ENCODE measurements at regions not wholly inside any gene's neighbourhood (a gene's known extent, or its start where the extent isn't known, plus 50 kb on each side); places are given as distances from the start of the nearest gene placed in this dataset.

DNA sequence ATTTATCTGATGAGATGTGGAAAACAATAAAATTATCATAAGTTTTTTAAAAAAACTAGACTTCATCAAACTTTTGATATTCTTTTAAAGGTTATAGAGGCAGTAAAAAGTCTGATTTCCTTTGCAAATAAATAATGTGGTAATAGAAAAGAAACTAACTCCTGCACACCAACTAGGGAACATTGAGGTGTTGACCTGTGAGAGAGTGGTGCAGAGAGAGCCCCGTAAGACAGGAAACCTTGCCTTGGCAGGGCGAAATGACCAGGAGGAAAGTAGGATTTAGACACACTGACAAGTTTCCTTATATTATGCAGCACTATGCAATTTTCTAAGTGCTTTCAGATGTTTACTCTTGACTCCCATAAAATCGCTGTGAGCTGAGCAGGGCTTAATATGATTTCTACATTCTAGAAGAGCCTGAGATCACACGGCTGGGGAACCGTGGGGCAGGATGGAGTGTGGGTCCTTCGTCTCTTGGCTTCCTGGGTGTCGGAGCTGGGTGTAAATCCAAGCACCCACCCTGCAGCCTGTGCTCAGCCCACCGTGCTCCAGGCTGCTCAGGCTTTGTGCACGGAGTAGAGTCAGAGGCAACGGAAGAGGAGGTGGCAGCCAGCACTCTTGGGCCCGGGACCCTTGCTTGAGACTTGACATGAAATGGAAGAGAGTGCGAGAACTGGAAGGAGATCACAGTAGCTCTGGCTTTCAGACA is 61.3 kb upstream of the FOXQ1 start:
- no peak for DNase-seq
- no peak overlapping the region for H3K4me2 ChIP-seq (replicated peaks; ENCODE audit: extremely low read depth, low read length, poor library complexity, severe bottlenecking)
- TF ChIP-seq, protein P1, sequence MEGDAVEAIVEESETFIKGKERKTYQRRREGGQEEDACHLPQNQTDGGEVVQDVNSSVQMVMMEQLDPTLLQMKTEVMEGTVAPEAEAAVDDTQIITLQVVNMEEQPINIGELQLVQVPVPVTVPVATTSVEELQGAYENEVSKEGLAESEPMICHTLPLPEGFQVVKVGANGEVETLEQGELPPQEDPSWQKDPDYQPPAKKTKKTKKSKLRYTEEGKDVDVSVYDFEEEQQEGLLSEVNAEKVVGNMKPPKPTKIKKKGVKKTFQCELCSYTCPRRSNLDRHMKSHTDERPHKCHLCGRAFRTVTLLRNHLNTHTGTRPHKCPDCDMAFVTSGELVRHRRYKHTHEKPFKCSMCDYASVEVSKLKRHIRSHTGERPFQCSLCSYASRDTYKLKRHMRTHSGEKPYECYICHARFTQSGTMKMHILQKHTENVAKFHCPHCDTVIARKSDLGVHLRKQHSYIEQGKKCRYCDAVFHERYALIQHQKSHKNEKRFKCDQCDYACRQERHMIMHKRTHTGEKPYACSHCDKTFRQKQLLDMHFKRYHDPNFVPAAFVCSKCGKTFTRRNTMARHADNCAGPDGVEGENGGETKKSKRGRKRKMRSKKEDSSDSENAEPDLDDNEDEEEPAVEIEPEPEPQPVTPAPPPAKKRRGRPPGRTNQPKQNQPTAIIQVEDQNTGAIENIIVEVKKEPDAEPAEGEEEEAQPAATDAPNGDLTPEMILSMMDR (IDR thresholded peaks at IDR 0.05): no peak

DNA sequence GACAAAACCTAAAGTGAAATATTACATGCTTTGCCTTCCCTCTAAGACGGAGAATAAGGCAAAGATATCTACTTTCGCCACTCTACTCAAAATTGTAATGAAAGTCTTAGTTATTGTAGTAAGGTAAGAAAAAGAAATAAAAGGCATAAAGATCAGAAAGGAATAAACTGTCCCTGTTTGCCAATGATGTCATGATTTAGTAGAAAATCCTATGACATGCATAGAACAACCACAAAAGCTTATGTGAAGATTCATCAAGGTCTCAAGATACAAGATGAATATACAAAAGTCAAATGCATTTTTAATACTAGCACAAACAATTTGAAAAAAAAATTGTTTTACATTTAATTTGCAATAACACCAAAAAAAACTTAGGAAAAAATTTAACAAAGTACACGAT is 64.0 kb upstream of the FOXQ1 start:
- Mint-ChIP-seq H3K36me3 (no peaks in the 10 kb centered on the region), H3K9me3 (peaks cover 0 to 4% (median 2%) of the 10 kb centered on the region in 7 donors), H3K27ac (no peak overlapping the region), H3K4me1 (no peaks in the 10 kb centered on the region), H3K4me3 (no peak overlapping the region), H3K27me3 (ENCODE audit: low read depth in 3 of 3) (peaks cover 7 to 18% (median 12%) of the 10 kb centered on the region in 3 donors)
- DNase-seq: no peak
- Histone ChIP-seq H3K79me2 (ENCODE audit: insufficient read depth, low read length) (no peaks in the 10 kb centered on the region), H3K27me3 (ENCODE audit: control insufficient read depth in 2 of 2, insufficient read depth in 2 of 2, low read length in 2 of 2) (peaks cover 0 to 3% of the 10 kb centered on the region in 2 donors), H3K36me3 (replicated peaks in 1 of 2; ENCODE audit: control insufficient read depth in 1 of 2, insufficient read depth in 2 of 2, low read length in 2 of 2) (no peaks in the 10 kb centered on the region), H3K4me2 (replicated peaks; ENCODE audit: extremely low read depth, low read length, poor library complexity, severe bottlenecking) (no peak overlapping the region), H3K27ac (ENCODE audit: low read depth in 1 of 2, low read length in 2 of 2) (no peak overlapping the region), H2AFZ (ENCODE audit: insufficient read depth, low read depth, low read length, poor library complexity, severe bottlenecking) (no peak overlapping the region), H3K4me1 (ENCODE audit: control insufficient read depth in 1 of 2, insufficient read depth in 2 of 2, low read length in 2 of 2) (no peaks in the 10 kb centered on the region), H4K20me1 (ENCODE audit: insufficient read depth, low read length) (no peaks in the 10 kb centered on the region), H3K9ac (ENCODE audit: insufficient read depth, low read length, poor library complexity, severe bottlenecking) (no peak overlapping the region), H3K4me3 (replicated peaks in 1 of 3; ENCODE audit: low read depth in 2 of 3, low read length in 3 of 3) (no peak overlapping the region), H3K9me3 (replicated peaks in 1 of 2; ENCODE audit: control insufficient read depth in 1 of 2, insufficient read depth in 1 of 2, low read length in 2 of 2) (no peaks in the 10 kb centered on the region)
- intact Hi-C loops (cut with micrococcal nuclease): no loop called here
- WGBS (ENCODE audit: insufficient coverage): no CpG with 5 or more reads among the region's 3 CpGs
- TF ChIP-seq, protein P1 (IDR thresholded peaks at IDR 0.05): no peak

More for the DNA sequence above, 61.3 kb upstream of the FOXQ1 start:
- H3K27ac Mint-ChIP-seq: no peak overlapping the region
- peaks cover 0 to 4% (median 2%) of the 10 kb centered on the region in 7 donors for H3K9me3 Mint-ChIP-seq
- H3K79me2 ChIP-seq (ENCODE audit: insufficient read depth, low read length): no peaks in the 10 kb centered on the region
- peaks cover 4 to 20% (median 7%) of the 10 kb centered on the region in 3 donors for H3K27me3 Mint-ChIP-seq (ENCODE audit: low read depth in 3 of 3)
- H3K27me3 ChIP-seq (ENCODE audit: control insufficient read depth in 2 of 2, insufficient read depth in 2 of 2, low read length in 2 of 2): peaks cover 0 to 3% of the 10 kb centered on the region in 2 donors
- no peak overlapping the region for H3K4me3 Mint-ChIP-seq
- H3K4me3 ChIP-seq (replicated peaks in 1 of 3; ENCODE audit: low read depth in 2 of 3, low read length in 3 of 3): no peak overlapping the region
- H4K20me1 ChIP-seq (ENCODE audit: insufficient read depth, low read length): no peaks in the 10 kb centered on the region
- H3K36me3 Mint-ChIP-seq: no peaks in the 10 kb centered on the region
- intact Hi-C loops (cut with micrococcal nuclease): no loop called here
- H3K36me3 ChIP-seq (replicated peaks in 1 of 2; ENCODE audit: control insufficient read depth in 1 of 2, insufficient read depth in 2 of 2, low read length in 2 of 2): no peaks in the 10 kb centered on the region
- no peaks in the 10 kb centered on the region for H3K4me1 ChIP-seq (ENCODE audit: control insufficient read depth in 1 of 2, insufficient read depth in 2 of 2, low read length in 2 of 2)
- H2AFZ ChIP-seq (ENCODE audit: insufficient read depth, low read depth, low read length, poor library complexity, severe bottlenecking): no peak overlapping the region
- WGBS (ENCODE audit: insufficient coverage): 96% methylated on average over 7 of the region's 12 CpGs
- H3K4me1 Mint-ChIP-seq: no peaks in the 10 kb centered on the region
- H3K9me3 ChIP-seq (replicated peaks in 1 of 2; ENCODE audit: control insufficient read depth in 1 of 2, insufficient read depth in 1 of 2, low read length in 2 of 2): no peaks in the 10 kb centered on the region
- H3K27ac ChIP-seq (ENCODE audit: low read depth in 1 of 2, low read length in 2 of 2): no peak overlapping the region
- H3K9ac ChIP-seq (ENCODE audit: insufficient read depth, low read length, poor library complexity, severe bottlenecking): no peak overlapping the region
